ENCODE measurements at regions not wholly inside any gene's neighbourhood (a gene's known extent, or its start where the extent isn't known, plus 50 kb on each side); places are given as distances from the start of the nearest gene placed in this dataset.

GRCh38 chr20:51987812-51988211 lies 185.5 kb upstream of the SALL4 start:
- Histone ChIP-seq H3K4me2 (replicated peaks; ENCODE audit: extremely low read depth, low read length, poor library complexity, severe bottlenecking) (no peak overlapping the region), H3K9me3 (replicated peaks in 1 of 2; ENCODE audit: control insufficient read depth in 1 of 2, insufficient read depth in 1 of 2, low read length in 2 of 2) (no peaks in the 10 kb centered on the region), H3K79me2 (ENCODE audit: insufficient read depth, low read length) (no peaks in the 10 kb centered on the region), H3K9ac (ENCODE audit: insufficient read depth, low read length, poor library complexity, severe bottlenecking) (no peak overlapping the region), H2AFZ (ENCODE audit: insufficient read depth, low read depth, low read length, poor library complexity, severe bottlenecking) (no peak overlapping the region), H3K36me3 (replicated peaks in 1 of 2; ENCODE audit: control insufficient read depth in 1 of 2, insufficient read depth in 2 of 2, low read length in 2 of 2) (no peaks in the 10 kb centered on the region), H4K20me1 (ENCODE audit: insufficient read depth, low read length) (no peaks in the 10 kb centered on the region), H3K4me3 (replicated peaks in 1 of 3; ENCODE audit: low read depth in 2 of 3, low read length in 3 of 3) (no peak overlapping the region), H3K27ac (ENCODE audit: low read depth in 1 of 2, low read length in 2 of 2) (no peak overlapping the region), H3K4me1 (ENCODE audit: control insufficient read depth in 1 of 2, insufficient read depth in 2 of 2, low read length in 2 of 2) (no peaks in the 10 kb centered on the region), H3K27me3 (ENCODE audit: control insufficient read depth in 2 of 2, insufficient read depth in 2 of 2, low read length in 2 of 2) (no peaks in the 10 kb centered on the region)
- DNase-seq: no peak
- peaks cover 0 to 2% (median 0%) of the 10 kb centered on the region in 3 donors for H3K27me3 Mint-ChIP-seq (ENCODE audit: low read depth in 3 of 3)
- H3K4me1 Mint-ChIP-seq: peaks cover 3% of the 10 kb centered on the region
- peaks cover 0 to 2% (median 0%) of the 10 kb centered on the region in 7 donors for H3K9me3 Mint-ChIP-seq
- H3K4me3 Mint-ChIP-seq: no peak overlapping the region
- H3K36me3 Mint-ChIP-seq: no peaks in the 10 kb centered on the region
- TF ChIP-seq, protein P1, sequence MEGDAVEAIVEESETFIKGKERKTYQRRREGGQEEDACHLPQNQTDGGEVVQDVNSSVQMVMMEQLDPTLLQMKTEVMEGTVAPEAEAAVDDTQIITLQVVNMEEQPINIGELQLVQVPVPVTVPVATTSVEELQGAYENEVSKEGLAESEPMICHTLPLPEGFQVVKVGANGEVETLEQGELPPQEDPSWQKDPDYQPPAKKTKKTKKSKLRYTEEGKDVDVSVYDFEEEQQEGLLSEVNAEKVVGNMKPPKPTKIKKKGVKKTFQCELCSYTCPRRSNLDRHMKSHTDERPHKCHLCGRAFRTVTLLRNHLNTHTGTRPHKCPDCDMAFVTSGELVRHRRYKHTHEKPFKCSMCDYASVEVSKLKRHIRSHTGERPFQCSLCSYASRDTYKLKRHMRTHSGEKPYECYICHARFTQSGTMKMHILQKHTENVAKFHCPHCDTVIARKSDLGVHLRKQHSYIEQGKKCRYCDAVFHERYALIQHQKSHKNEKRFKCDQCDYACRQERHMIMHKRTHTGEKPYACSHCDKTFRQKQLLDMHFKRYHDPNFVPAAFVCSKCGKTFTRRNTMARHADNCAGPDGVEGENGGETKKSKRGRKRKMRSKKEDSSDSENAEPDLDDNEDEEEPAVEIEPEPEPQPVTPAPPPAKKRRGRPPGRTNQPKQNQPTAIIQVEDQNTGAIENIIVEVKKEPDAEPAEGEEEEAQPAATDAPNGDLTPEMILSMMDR (IDR thresholded peaks at IDR 0.05): no peak
- H3K27ac Mint-ChIP-seq: no peak overlapping the region
- intact Hi-C loops (cut with micrococcal nuclease): no loop called here

DNA sequence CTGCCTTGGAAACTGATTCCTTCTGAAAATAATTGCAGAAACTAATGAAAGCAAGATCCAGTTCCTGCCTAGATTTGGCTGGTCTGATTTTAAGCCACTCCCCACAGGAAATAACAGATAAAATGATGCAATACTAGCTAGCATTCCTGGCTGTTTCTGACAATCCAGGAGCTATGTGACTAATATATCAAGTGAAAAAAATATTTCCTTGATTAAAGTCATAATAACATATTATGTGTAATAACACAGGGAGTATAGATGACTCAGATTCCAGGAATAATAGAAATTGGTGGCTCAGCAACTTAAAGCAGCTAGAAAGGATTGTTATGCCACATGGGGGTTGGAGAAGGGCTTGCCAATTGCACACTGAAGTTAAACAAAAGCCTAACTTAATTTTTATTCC lies 182.7 kb upstream of the SALL4 start:
- Mint-ChIP-seq H3K9me3 (peaks cover 0 to 2% (median 0%) of the 10 kb centered on the region in 7 donors), H3K27me3 (ENCODE audit: low read depth in 3 of 3) (peaks cover 0 to 3% (median 0%) of the 10 kb centered on the region in 3 donors), H3K27ac (no peak overlapping the region), H3K36me3 (no peaks in the 10 kb centered on the region), H3K4me1 (peaks cover 3% of the 10 kb centered on the region), H3K4me3 (no peak overlapping the region)
- H3K4me1 ChIP-seq (ENCODE audit: control insufficient read depth in 1 of 2, insufficient read depth in 2 of 2, low read length in 2 of 2): no peaks in the 10 kb centered on the region
- H3K9me3 ChIP-seq (replicated peaks in 1 of 2; ENCODE audit: control insufficient read depth in 1 of 2, insufficient read depth in 1 of 2, low read length in 2 of 2): no peaks in the 10 kb centered on the region
- TF ChIP-seq, protein P1 (IDR thresholded peaks at IDR 0.05): no peak
- H4K20me1 ChIP-seq (ENCODE audit: insufficient read depth, low read length): no peaks in the 10 kb centered on the region
- no peak overlapping the region for H3K4me2 ChIP-seq (replicated peaks; ENCODE audit: extremely low read depth, low read length, poor library complexity, severe bottlenecking)
- H3K79me2 ChIP-seq (ENCODE audit: insufficient read depth, low read length): no peaks in the 10 kb centered on the region
- intact Hi-C loops (cut with micrococcal nuclease): no loop called here
- no peak overlapping the region for H3K27ac ChIP-seq (ENCODE audit: low read depth in 1 of 2, low read length in 2 of 2)
- no peak for DNase-seq
- H3K9ac ChIP-seq (ENCODE audit: insufficient read depth, low read length, poor library complexity, severe bottlenecking): no peak overlapping the region
- H3K27me3 ChIP-seq (ENCODE audit: control insufficient read depth in 2 of 2, insufficient read depth in 2 of 2, low read length in 2 of 2): no peaks in the 10 kb centered on the region
- no peak overlapping the region for H2AFZ ChIP-seq (ENCODE audit: insufficient read depth, low read depth, low read length, poor library complexity, severe bottlenecking)
- no peaks in the 10 kb centered on the region for H3K36me3 ChIP-seq (replicated peaks in 1 of 2; ENCODE audit: control insufficient read depth in 1 of 2, insufficient read depth in 2 of 2, low read length in 2 of 2)
- no peak overlapping the region for H3K4me3 ChIP-seq (replicated peaks in 1 of 3; ENCODE audit: low read depth in 2 of 3, low read length in 3 of 3)
